Ovary (tissue), 7 donors: ENCODE measurements at regions not wholly inside any gene's neighbourhood (a gene's known extent, or its start where the extent isn't known, plus 50 kb on each side); places are given as distances from the start of the nearest gene placed in this dataset.

Source experiments
- DNase-seq, 5 donors: peaks; one replicate each; pipeline ENCODE4 v3.0.0-alpha.2; 2019 to 2020
- H3K27ac ChIP-seq, 2 donors: fragments of 200-600 bp; one replicate each; pipeline versions ENCODE4 v1.5.1 to v1.8.0; 2019 to 2022
- H3K27me3 ChIP-seq: fragments of 200-600 bp; one replicate; pipeline ENCODE4 v1.8.0; 2022
- H3K36me3 ChIP-seq: fragments of 200-600 bp; sonication (generic); one replicate; pipeline ENCODE4 v1.5.1; 2019
- H3K4me1 ChIP-seq: one replicate; pipeline ENCODE4 v1.8.1; 2013; ENCODE audit warnings: mild to moderate bottlenecking, moderate library complexity; ENCODE audit not compliant: insufficient read depth
- H3K4me3 ChIP-seq: fragments of 200-600 bp; sonication (generic); one replicate; pipeline ENCODE4 v1.5.1; 2017
- H3K9me3 ChIP-seq, 2 donors: fragments of 200-600 bp in 1 of 2; sonication (generic) in 1 of 2; one replicate each; pipeline versions ENCODE4 v1.5.1 to v1.8.1; 2013 to 2019; ENCODE audit warnings: mild to moderate bottlenecking in 1 of 2, moderate library complexity in 1 of 2
- CTCF ChIP-seq, 3 donors: fragments of 450-650 bp in 2 of 3; fragments of 200-600 bp in 1 of 3; IDR thresholded peaks; one replicate each; pipeline versions ENCODE4 v1.5.1 to v1.8.0; 2016 to 2022; ENCODE audit warnings: antibody characterized with exemption in 3 of 3, mild to moderate bottlenecking in 1 of 3
- EP300 ChIP-seq: sonication (generic); formaldehyde crosslinking; IDR thresholded peaks from one replicate; pipeline ENCODE4 v1.6.1; 2017; ENCODE audit warnings: antibody characterized with exemption
- POLR2A ChIP-seq: fragments of 450-650 bp; IDR thresholded peaks from one replicate; pipeline ENCODE4 v1.6.1; 2017; ENCODE audit warnings: antibody characterized with exemption, mild to moderate bottlenecking, moderate library complexity
- WGBS, 3 donors: extraction: QIAGEN DNeasy Blood & Tissue Kit in 1 of 3; methylation state at CpG; one replicate each; pipeline versions ENCODE4 v1.1.5 to v1.1.7; 2013 to 2017; 5-methylcytosine and 5-hydroxymethylcytosine counted together
- intact Hi-C, 4 donors: fragments of 100-400 bp; cut with DNase I; formaldehyde crosslinking; loops; one replicate each; pipeline versions ENCODE4 v1.11.0 to v1.15.1; 2022 to 2023
- donor health status: DM: no; HTN: no; CAD: no; lungs with moderate emphysema.
- donor health status: DM: no; HTN: no; CAD: no.
- donor health status: Bipolar disorder and iron deficiency.
- donor health status: DM: no; HTN: no; CAD: no.
- donor health status: DM: yes; HTN: yes; CAD: no.

GRCh38 chr9:23006127-23006526, 559.5 kb downstream of the DMRTA1 start:
- WGBS, 3 donors, result 84 to 93% (median 93%) methylated on average over 1 of the region's 1 CpG
- Histone ChIP-seq H3K27ac (no peak overlapping the region), H3K27me3 (no peaks in the 10 kb centered on the region), H3K4me1 (no peaks in the 10 kb centered on the region), H3K9me3 (no peaks in the 10 kb centered on the region), H3K4me3 (no peak overlapping the region), H3K36me3 (no peaks in the 10 kb centered on the region)
- intact Hi-C loops, result no loop called here
- TF ChIP-seq POLR2A (no peak), CTCF (IDR thresholded peaks at IDR 0.05) (no peak), EP300 (no peak)
- no peak for DNase-seq

- no peaks in the 10 kb centered on the region for H3K4me1 ChIP-seq
- no peaks in the 10 kb centered on the region for H3K27me3 ChIP-seq
- no peak overlapping the region for H3K4me3 ChIP-seq
- no peak for DNase-seq
- TF ChIP-seq CTCF (IDR thresholded peaks at IDR 0.05), result no peak
- H3K36me3 ChIP-seq, result no peaks in the 10 kb centered on the region
- H3K27ac ChIP-seq, result no peak overlapping the region
- intact Hi-C loops, result no loop called here
- H3K9me3 ChIP-seq, result no peaks in the 10 kb centered on the region
- 81 to 87% (median 87%) methylated on average over 3 of the region's 3 CpGs for WGBS, 3 donors
Observed at GRCh38 chr9:23011669-23012068, 565.0 kb downstream of the DMRTA1 start.

DNA sequence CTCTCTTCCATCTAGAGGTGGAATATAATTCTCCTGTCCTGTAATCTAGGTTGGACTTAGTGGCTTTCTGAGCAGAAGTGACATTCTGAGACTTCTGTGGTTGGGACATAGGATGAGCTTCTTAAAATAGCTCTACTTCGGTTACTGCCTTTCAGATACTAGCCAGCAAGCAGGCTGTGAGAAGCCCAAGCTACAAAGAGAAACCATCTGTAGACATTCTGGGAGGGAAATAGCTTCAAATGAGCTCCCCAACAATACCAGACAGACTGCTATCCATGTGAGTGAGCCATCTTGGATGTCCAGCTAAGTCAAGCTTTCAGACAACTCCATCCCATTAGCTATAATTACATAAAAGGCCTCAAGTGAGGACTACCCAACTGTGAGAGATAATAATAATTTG, 568.9 kb downstream of the DMRTA1 start:
- TF ChIP-seq CTCF (IDR thresholded peaks at IDR 0.05), result no peak
- TF ChIP-seq POLR2A, result no peak
- no peak for TF ChIP-seq EP300
- Histone ChIP-seq H3K36me3 (no peaks in the 10 kb centered on the region), H3K27me3 (no peaks in the 10 kb centered on the region), H3K4me1 (no peaks in the 10 kb centered on the region), H3K4me3 (no peak overlapping the region), H3K9me3 (no peaks in the 10 kb centered on the region), H3K27ac (no peak overlapping the region)
- WGBS, 3 donors, result 67 to 100% (median 80%) methylated on average over 1 of the region's 1 CpG
- no peak for DNase-seq
- intact Hi-C loops, result no loop called here

DNA sequence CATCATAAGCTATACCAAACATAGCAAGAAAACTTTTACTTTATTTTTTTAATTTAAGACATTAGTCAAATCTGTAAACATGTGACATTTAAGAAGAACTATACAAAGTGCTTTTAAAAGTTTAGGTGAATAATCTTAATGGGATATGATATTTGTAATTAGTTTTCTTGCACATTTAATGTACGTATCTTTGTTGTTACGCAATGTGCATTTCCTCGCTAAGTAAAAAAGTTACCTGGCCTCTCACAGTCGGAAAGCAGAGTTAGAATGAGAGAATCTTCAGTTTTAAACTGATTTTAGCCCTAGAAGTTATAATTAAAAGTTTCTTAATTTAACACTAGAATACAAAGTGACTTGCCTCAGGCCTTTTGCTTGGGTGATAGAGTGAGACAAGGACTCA, 589.8 kb downstream of the DMRTA1 start:
- 90 to 93% (median 91%) methylated on average over 4 of the region's 4 CpGs for WGBS, 3 donors
- no peak for DNase-seq
- Histone ChIP-seq H3K9me3 (no peaks in the 10 kb centered on the region), H3K27me3 (no peaks in the 10 kb centered on the region), H3K4me3 (no peak overlapping the region), H3K27ac (no peak overlapping the region), H3K4me1 (no peaks in the 10 kb centered on the region), H3K36me3 (no peaks in the 10 kb centered on the region)
- TF ChIP-seq CTCF (IDR thresholded peaks at IDR 0.05) (no peak), POLR2A (no peak)
- intact Hi-C loops, result no loop called here

DNA sequence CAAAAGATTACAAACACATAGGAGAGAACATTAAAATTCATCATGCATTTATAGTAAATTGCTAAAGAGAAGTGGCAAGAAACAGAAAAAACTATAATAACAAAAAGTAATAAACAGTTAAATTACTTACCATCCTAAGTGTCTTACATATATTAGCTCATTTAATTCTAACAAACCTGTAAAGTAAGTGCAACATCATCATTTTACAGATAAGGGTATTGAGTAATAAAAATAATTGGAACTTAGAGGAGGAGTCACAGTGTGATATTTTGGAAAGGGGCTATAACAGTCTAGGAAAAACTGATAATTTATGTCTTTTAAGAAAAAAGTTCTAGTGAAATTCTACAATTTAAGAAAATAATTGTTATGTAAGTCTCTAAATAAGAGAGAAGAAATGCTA, 592.8 kb downstream of the DMRTA1 start:
- DNase-seq, result no peak
- Histone ChIP-seq H3K36me3 (no peaks in the 10 kb centered on the region), H3K4me3 (no peak overlapping the region), H3K27me3 (no peaks in the 10 kb centered on the region), H3K4me1 (no peaks in the 10 kb centered on the region), H3K27ac (no peak overlapping the region), H3K9me3 (no peaks in the 10 kb centered on the region)
- intact Hi-C loops, result no loop called here
- TF ChIP-seq EP300 (no peak), POLR2A (no peak), CTCF (IDR thresholded peaks at IDR 0.05) (no peak)
